ENCODE measurements at regions not wholly inside any gene's neighbourhood (a gene's known extent, or its start where the extent isn't known, plus 50 kb on each side); places are given as distances from the start of the nearest gene placed in this dataset.

DNA sequence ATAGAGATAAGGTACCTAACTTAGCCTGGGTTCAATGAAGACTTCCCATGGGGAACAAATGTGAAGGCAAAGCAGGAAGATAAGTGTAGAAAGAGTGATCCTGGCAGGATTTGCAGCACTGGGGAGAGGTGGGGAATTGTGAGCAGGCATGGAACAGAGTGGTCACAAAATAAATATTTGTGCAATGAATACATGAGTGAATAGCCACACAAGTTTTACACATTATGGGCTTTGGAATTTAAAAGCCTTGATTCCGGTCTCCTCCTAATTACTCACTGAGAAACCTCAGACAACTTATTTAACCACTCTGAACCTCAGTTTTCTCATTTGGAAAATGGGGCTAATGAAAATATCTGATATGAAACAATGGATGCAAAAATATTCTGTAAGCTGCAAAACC is 148.3 kb downstream of the ELAVL4 start:
- TF ChIP-seq POLR2AphosphoS5 (IDR thresholded peaks at IDR 0.05; ENCODE audit: borderline replicate concordance, low read depth, low read length): no peak
- TF ChIP-seq EZH2 (IDR thresholded peaks at IDR 0.05): no peak

All from SK-N-MC (cell line).